NT2/D1 (cell line): ENCODE measurements at regions not wholly inside any gene's neighbourhood (a gene's known extent, or its start where the extent isn't known, plus 50 kb on each side); places are given as distances from the start of the nearest gene placed in this dataset.

ENCODE experiments used
- SUZ12 ChIP-seq: IDR thresholded peaks from 2 replicates; pipeline ENCODE4 v1.6.1; 2011; ENCODE audit not compliant: insufficient read length, insufficient read depth; ENCODE audit errors: extremely low read depth
- YY1 ChIP-seq: IDR thresholded peaks from 2 replicates; pipeline ENCODE4 v1.6.1; 2011; ENCODE audit not compliant: insufficient read length, insufficient read depth
- ZNF274 ChIP-seq: IDR thresholded peaks from 2 replicates; pipeline ENCODE4 v1.6.1; 2011; ENCODE audit warnings: mild to moderate bottlenecking, low read depth, low read length

DNA sequence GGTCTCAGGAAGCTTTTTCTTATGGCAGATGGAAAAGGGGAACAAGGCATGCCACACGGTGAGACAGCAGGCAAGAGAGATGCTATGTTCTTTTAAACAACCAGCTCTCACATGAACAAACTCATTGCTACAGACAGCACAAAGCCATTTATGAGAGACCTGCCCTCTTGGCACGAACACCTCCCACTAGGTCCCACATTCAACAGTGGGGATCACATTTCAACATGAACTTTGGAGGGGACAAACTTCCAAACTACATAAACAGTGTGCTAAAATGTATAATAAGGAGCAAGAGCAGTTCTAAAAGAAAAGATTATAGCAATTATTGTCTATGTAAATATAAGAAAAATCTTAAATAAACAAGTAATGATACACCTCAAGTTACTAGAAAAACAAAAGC is 391.8 kb upstream of the CPXCR1 start:
- no peak for TF ChIP-seq ZNF274
- TF ChIP-seq YY1: no peak
- no peak for TF ChIP-seq SUZ12
